ENCODE measurements at regions not wholly inside any gene's neighbourhood (a gene's known extent, or its start where the extent isn't known, plus 50 kb on each side); places are given as distances from the start of the nearest gene placed in this dataset.

DNA sequence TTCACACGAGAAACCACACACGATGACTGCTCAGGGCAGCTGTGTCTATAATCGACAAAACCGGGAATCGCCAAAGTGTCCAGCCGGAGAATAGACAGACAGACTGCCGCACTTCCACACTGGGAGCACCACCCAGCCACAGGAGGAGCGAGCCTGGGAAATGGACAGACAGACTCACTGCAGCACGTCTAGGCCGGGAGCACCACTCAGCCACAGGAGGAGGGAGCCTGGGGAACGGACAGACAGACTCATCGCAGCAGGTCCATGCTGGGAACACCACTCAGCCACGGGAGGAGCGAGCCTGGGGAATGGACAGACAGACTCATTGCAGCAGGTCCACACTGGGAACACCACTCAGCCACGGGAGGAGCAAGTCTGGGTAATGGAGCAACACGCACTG lies 137.2 kb downstream of the BRD1 start:
- no peak for TF ChIP-seq GABPA (IDR thresholded peaks at IDR 0.05; ENCODE audit: low read depth, low read length)
- TF ChIP-seq GABPA (CRISPR knock-in tag; IDR thresholded peaks at IDR 0.05; ENCODE audit: low read depth): no peak
- TF ChIP-seq, protein P1, sequence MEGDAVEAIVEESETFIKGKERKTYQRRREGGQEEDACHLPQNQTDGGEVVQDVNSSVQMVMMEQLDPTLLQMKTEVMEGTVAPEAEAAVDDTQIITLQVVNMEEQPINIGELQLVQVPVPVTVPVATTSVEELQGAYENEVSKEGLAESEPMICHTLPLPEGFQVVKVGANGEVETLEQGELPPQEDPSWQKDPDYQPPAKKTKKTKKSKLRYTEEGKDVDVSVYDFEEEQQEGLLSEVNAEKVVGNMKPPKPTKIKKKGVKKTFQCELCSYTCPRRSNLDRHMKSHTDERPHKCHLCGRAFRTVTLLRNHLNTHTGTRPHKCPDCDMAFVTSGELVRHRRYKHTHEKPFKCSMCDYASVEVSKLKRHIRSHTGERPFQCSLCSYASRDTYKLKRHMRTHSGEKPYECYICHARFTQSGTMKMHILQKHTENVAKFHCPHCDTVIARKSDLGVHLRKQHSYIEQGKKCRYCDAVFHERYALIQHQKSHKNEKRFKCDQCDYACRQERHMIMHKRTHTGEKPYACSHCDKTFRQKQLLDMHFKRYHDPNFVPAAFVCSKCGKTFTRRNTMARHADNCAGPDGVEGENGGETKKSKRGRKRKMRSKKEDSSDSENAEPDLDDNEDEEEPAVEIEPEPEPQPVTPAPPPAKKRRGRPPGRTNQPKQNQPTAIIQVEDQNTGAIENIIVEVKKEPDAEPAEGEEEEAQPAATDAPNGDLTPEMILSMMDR (CRISPR knock-in tag; IDR thresholded peaks at IDR 0.05): no peak
- TF ChIP-seq ZNF781 (CRISPR knock-in tag; IDR thresholded peaks at IDR 0.05; ENCODE audit: borderline replicate concordance, not compliant biosample characterization): no peak
- TF ChIP-seq, protein P2, sequence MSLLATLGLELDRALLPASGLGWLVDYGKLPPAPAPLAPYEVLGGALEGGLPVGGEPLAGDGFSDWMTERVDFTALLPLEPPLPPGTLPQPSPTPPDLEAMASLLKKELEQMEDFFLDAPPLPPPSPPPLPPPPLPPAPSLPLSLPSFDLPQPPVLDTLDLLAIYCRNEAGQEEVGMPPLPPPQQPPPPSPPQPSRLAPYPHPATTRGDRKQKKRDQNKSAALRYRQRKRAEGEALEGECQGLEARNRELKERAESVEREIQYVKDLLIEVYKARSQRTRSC (CRISPR knock-in tag; IDR thresholded peaks at IDR 0.05; ENCODE audit: low read depth): no peak
- TF ChIP-seq BRCA1 (CRISPR knock-in tag; IDR thresholded peaks at IDR 0.05): no peak
- no peak for TF ChIP-seq POLR2AphosphoS5 (IDR thresholded peaks at IDR 0.05; ENCODE audit: low read depth, low read length)
- TF ChIP-seq SP2 (CRISPR knock-in tag; IDR thresholded peaks at IDR 0.05): no peak
- TF ChIP-seq ISL2 (CRISPR knock-in tag; IDR thresholded peaks at IDR 0.05): no peak
- TF ChIP-seq NFIC (IDR thresholded peaks at IDR 0.05; ENCODE audit: low read length): no peak
- TF ChIP-seq, protein P3, sequence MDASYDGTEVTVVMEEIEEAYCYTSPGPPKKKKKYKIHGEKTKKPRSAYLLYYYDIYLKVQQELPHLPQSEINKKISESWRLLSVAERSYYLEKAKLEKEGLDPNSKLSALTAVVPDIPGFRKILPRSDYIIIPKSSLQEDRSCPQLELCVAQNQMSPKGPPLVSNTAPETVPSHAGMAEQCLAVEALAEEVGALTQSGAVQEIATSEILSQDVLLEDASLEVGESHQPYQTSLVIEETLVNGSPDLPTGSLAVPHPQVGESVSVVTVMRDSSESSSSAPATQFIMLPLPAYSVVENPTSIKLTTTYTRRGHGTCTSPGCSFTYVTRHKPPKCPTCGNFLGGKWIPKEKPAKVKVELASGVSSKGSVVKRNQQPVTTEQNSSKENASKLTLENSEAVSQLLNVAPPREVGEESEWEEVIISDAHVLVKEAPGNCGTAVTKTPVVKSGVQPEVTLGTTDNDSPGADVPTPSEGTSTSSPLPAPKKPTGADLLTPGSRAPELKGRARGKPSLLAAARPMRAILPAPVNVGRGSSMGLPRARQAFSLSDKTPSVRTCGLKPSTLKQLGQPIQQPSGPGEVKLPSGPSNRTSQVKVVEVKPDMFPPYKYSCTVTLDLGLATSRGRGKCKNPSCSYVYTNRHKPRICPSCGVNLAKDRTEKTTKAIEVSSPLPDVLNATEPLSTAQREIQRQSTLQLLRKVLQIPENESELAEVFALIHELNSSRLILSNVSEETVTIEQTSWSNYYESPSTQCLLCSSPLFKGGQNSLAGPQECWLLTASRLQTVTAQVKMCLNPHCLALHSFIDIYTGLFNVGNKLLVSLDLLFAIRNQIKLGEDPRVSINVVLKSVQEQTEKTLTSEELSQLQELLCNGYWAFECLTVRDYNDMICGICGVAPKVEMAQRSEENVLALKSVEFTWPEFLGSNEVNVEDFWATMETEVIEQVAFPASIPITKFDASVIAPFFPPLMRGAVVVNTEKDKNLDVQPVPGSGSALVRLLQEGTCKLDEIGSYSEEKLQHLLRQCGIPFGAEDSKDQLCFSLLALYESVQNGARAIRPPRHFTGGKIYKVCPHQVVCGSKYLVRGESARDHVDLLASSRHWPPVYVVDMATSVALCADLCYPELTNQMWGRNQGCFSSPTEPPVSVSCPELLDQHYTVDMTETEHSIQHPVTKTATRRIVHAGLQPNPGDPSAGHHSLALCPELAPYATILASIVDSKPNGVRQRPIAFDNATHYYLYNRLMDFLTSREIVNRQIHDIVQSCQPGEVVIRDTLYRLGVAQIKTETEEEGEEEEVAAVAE (CRISPR knock-in tag; IDR thresholded peaks at IDR 0.05; ENCODE audit: borderline replicate concordance): no peak
- no peak for TF ChIP-seq ZNF530 (CRISPR knock-in tag; IDR thresholded peaks at IDR 0.05; ENCODE audit: low read depth)
- TF ChIP-seq, protein P4, sequence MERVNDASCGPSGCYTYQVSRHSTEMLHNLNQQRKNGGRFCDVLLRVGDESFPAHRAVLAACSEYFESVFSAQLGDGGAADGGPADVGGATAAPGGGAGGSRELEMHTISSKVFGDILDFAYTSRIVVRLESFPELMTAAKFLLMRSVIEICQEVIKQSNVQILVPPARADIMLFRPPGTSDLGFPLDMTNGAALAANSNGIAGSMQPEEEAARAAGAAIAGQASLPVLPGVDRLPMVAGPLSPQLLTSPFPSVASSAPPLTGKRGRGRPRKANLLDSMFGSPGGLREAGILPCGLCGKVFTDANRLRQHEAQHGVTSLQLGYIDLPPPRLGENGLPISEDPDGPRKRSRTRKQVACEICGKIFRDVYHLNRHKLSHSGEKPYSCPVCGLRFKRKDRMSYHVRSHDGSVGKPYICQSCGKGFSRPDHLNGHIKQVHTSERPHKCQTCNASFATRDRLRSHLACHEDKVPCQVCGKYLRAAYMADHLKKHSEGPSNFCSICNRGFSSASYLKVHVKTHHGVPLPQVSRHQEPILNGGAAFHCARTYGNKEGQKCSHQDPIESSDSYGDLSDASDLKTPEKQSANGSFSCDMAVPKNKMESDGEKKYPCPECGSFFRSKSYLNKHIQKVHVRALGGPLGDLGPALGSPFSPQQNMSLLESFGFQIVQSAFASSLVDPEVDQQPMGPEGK (CRISPR knock-in tag; IDR thresholded peaks at IDR 0.05): no peak
- TF ChIP-seq, protein P5, sequence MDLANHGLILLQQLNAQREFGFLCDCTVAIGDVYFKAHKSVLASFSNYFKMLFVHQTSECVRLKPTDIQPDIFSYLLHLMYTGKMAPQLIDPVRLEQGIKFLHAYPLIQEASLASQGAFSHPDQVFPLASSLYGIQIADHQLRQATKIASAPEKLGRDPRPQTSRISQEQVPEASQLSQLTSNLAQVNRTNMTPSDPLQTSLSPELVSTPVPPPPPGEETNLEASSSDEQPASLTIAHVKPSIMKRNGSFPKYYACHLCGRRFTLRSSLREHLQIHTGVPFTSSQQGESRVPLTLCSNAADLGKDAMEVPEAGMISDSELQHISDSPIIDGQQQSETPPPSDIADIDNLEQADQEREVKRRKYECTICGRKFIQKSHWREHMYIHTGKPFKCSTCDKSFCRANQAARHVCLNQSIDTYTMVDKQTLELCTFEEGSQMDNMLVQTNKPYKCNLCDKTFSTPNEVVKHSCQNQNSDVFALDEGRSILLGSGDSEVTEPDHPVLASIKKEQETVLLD (CRISPR knock-in tag; IDR thresholded peaks at IDR 0.05; ENCODE audit: low read depth): no peak

Measured in HepG2 (cell line).